Neural cell (in vitro differentiated cells): ENCODE measurements at regions not wholly inside any gene's neighbourhood (a gene's known extent, or its start where the extent isn't known, plus 50 kb on each side); places are given as distances from the start of the nearest gene placed in this dataset.

Experiments
- H2AFZ ChIP-seq: fragments of 200-600, 300-800 bp; sonication (generic), shearing (Covaris generic); 2 replicates; pipeline ENCODE4 v1.6.0; 2014; ENCODE audit warnings: low read depth, mild to moderate bottlenecking, antibody characterized with exemption, low read length, moderate library complexity
- H3F3A ChIP-seq: fragments of 200-600 bp; shearing (Covaris generic); 2 replicates; pipeline ENCODE4 v1.6.1; 2016; ENCODE audit warnings: mild to moderate bottlenecking, moderate library complexity, mixed read lengths, antibody characterized with exemption, low read length; ENCODE audit not compliant: insufficient read depth, poor library complexity, severe bottlenecking
- H3K27ac ChIP-seq: fragments of 200-600, 300-800 bp; sonication (generic), shearing (Covaris generic); 2 replicates; pipeline ENCODE4 v1.5.1; 2014; ENCODE audit warnings: mild to moderate bottlenecking, low read length, moderate library complexity
- H3K27me3 ChIP-seq: fragments of 300-800, 200-600 bp; sonication (generic), shearing (Covaris generic); 2 replicates; pipeline ENCODE4 v1.6.0; 2014; ENCODE audit warnings: mild to moderate bottlenecking, low read depth, low read length, moderate library complexity; ENCODE audit not compliant: insufficient read depth
- H3K36me3 ChIP-seq: fragments of 300-800, 200-600 bp; sonication (generic), shearing (Covaris generic); 2 replicates; pipeline ENCODE4 v1.5.1; 2014; ENCODE audit warnings: mild to moderate bottlenecking, antibody characterized with exemption, low read length, moderate library complexity; ENCODE audit not compliant: insufficient read depth
- H3K4me2 ChIP-seq: fragments of 300-800, 200-600 bp; sonication (generic), shearing (Covaris generic); 2 replicates; pipeline ENCODE4 v1.6.0; 2014; ENCODE audit warnings: mild to moderate bottlenecking, low read length
- H3K4me3 ChIP-seq: fragments of 300-800, 200-600 bp; sonication (generic), shearing (Covaris generic); 2 replicates; pipeline ENCODE4 v1.5.1; 2014; ENCODE audit warnings: mild to moderate bottlenecking, low read length, moderate library complexity
- H3K79me2 ChIP-seq: fragments of 200-600 bp; shearing (Covaris generic); replicated peaks from 2 replicates; pipeline ENCODE4 v1.6.0; 2014; ENCODE audit warnings: mild to moderate bottlenecking, low read length, moderate library complexity; ENCODE audit not compliant: insufficient read depth
- H3K9ac ChIP-seq: fragments of 300-800, 200-600 bp; sonication (generic), shearing (Covaris generic); 2 replicates; pipeline ENCODE4 v1.6.1; 2016; ENCODE audit warnings: mild to moderate bottlenecking, low read length, mixed read lengths
- H3K9me2 ChIP-seq: fragments of 200-600 bp; shearing (Covaris generic); 2 replicates; pipeline ENCODE4 v1.6.1; 2016; ENCODE audit warnings: mild to moderate bottlenecking, low read length, mixed read lengths; ENCODE audit not compliant: insufficient read depth
- H3K9me3 ChIP-seq: fragments of 200-600, 300-800 bp; sonication (generic), shearing (Covaris generic); 2 replicates; pipeline ENCODE4 v1.6.1; 2016; ENCODE audit warnings: mild to moderate bottlenecking, mixed run types, low read length, moderate library complexity, mixed read lengths
- H4K20me1 ChIP-seq: fragments of 200-600 bp; shearing (Covaris generic); 2 replicates; pipeline ENCODE4 v1.6.1; 2016; ENCODE audit warnings: mild to moderate bottlenecking, mixed run types; ENCODE audit not compliant: insufficient read depth
- CTCF ChIP-seq: fragments of 450-650 bp; IDR thresholded peaks from 2 replicates; pipeline ENCODE4 v1.5.1; 2014; ENCODE audit warnings: antibody characterized with exemption, mild to moderate bottlenecking, moderate library complexity; ENCODE audit not compliant: poor library complexity, severe bottlenecking
- EP300 ChIP-seq: fragments of 450-650 bp; conservative IDR thresholded peaks from 2 replicates; pipeline ENCODE4 v1.6.1; 2014; ENCODE audit warnings: antibody characterized with exemption, mild to moderate bottlenecking, moderate library complexity; ENCODE audit not compliant: poor library complexity, severe bottlenecking
- EZH2 ChIP-seq: fragments of 200-600, 300-800 bp; shearing (Covaris generic), sonication (generic); IDR thresholded peaks from 2 replicates; pipeline ENCODE4 v1.6.1; 2014; ENCODE audit warnings: antibody characterized with exemption, low read length, borderline replicate concordance, mild to moderate bottlenecking; ENCODE audit not compliant: insufficient read depth, poor library complexity, severe bottlenecking
- POLR2AphosphoS5 ChIP-seq: IDR thresholded peaks from 2 replicates; pipeline ENCODE4 v1.6.1; 2012
- RAD21 ChIP-seq: fragments of 450-650 bp; conservative IDR thresholded peaks from 2 replicates; pipeline ENCODE4 v1.6.1; 2014; ENCODE audit warnings: antibody characterized with exemption, mild to moderate bottlenecking, moderate library complexity
- REST ChIP-seq: IDR thresholded peaks from 2 replicates; pipeline ENCODE4 v1.6.1; 2012; ENCODE audit warnings: borderline replicate concordance
- SMC3 ChIP-seq: fragments of 450-650 bp; conservative IDR thresholded peaks from 2 replicates; pipeline ENCODE4 v1.6.1; 2014; ENCODE audit warnings: antibody characterized with exemption, mild to moderate bottlenecking, moderate library complexity; ENCODE audit not compliant: poor library complexity
- TAF1 ChIP-seq: IDR thresholded peaks from 2 replicates; pipeline ENCODE4 v1.6.1; 2012; ENCODE audit warnings: low read depth

- Histone ChIP-seq H3F3A (no peaks in the 10 kb centered on the region), H3K36me3 (no peaks in the 10 kb centered on the region), H3K4me3 (no peak overlapping the region), H2AFZ (no peak overlapping the region), H3K27me3 (no peaks in the 10 kb centered on the region), H3K27ac (no peak overlapping the region), H3K9me3 (no peaks in the 10 kb centered on the region), H3K9ac (no peak overlapping the region), H3K79me2 (no peaks in the 10 kb centered on the region), H3K4me2 (no peak overlapping the region), H3K9me2 (no peaks in the 10 kb centered on the region), H4K20me1 (no peaks in the 10 kb centered on the region)
- no peak for TF ChIP-seq EZH2
These were observed 1071.2 kb downstream of the TYW1 start for GRCh38 chr7:68067845-68068244.

GRCh38 chr7:68070992-68071391 is 1074.4 kb downstream of the TYW1 start:
- no peak overlapping the region for H3K4me3 ChIP-seq
- H3K9me2 ChIP-seq = no peaks in the 10 kb centered on the region
- no peak overlapping the region for H2AFZ ChIP-seq
- no peaks in the 10 kb centered on the region for H4K20me1 ChIP-seq
- no peaks in the 10 kb centered on the region for H3K9me3 ChIP-seq
- no peaks in the 10 kb centered on the region for H3K36me3 ChIP-seq
- no peaks in the 10 kb centered on the region for H3K27me3 ChIP-seq
- TF ChIP-seq EZH2 (no peak), RAD21 (no peak), SMC3 (no peak), POLR2AphosphoS5 (no peak), REST (no peak), CTCF (no peak)
- no peaks in the 10 kb centered on the region for H3F3A ChIP-seq
- no peak overlapping the region for H3K27ac ChIP-seq
- H3K4me2 ChIP-seq = no peak overlapping the region
- no peak overlapping the region for H3K9ac ChIP-seq
- H3K79me2 ChIP-seq = no peaks in the 10 kb centered on the region

- no peaks in the 10 kb centered on the region for H3K27me3 ChIP-seq
- H3K79me2 ChIP-seq = no peaks in the 10 kb centered on the region
- no peak overlapping the region for H3K27ac ChIP-seq
- no peak overlapping the region for H3K4me2 ChIP-seq
- no peaks in the 10 kb centered on the region for H3K36me3 ChIP-seq
- H3F3A ChIP-seq = no peaks in the 10 kb centered on the region
- no peaks in the 10 kb centered on the region for H3K9me2 ChIP-seq
- H4K20me1 ChIP-seq = no peaks in the 10 kb centered on the region
- no peak overlapping the region for H2AFZ ChIP-seq
- no peak overlapping the region for H3K4me3 ChIP-seq
- no peaks in the 10 kb centered on the region for H3K9me3 ChIP-seq
- no peak overlapping the region for H3K9ac ChIP-seq
- no peak for TF ChIP-seq RAD21
- TF ChIP-seq EZH2 = no peak
- TF ChIP-seq TAF1 = no peak
- TF ChIP-seq REST = no peak
- TF ChIP-seq EP300 = no peak
- TF ChIP-seq CTCF = no peak
These were observed 1077.1 kb downstream of the TYW1 start for GRCh38 chr7:68073701-68074100.
